ENCODE measurements at regions not wholly inside any gene's neighbourhood (a gene's known extent, or its start where the extent isn't known, plus 50 kb on each side); places are given as distances from the start of the nearest gene placed in this dataset.

- TF ChIP-seq CHD7 (IDR thresholded peaks at IDR 0.05; ENCODE audit: insufficient replicate concordance, low read length) (no peak), TAF7 (optimal IDR thresholded peaks at IDR 0.05; ENCODE audit: borderline replicate concordance, low read depth, low read length) (no peak), CBX5 (IDR thresholded peaks at IDR 0.05; ENCODE audit: low read depth, low read length) (no peak), TAF1 (IDR thresholded peaks at IDR 0.05; ENCODE audit: low read depth, low read length) (no peak), RXRA (IDR thresholded peaks at IDR 0.05; ENCODE audit: insufficient read depth, low read depth, low read length) (no peak), GTF2F1 (IDR thresholded peaks at IDR 0.05; ENCODE audit: borderline replicate concordance, low read depth, low read length) (no peak), CREB1 (IDR thresholded peaks at IDR 0.05) (no peak)
Measured at GRCh38 chr5:89901983-89902382, 507.6 kb downstream of the CETN3 start (continued).
